SK-N-SH treated with all-trans-retinoic acid at 6 μM for 48 hours (cell line): ENCODE measurements at regions not wholly inside any gene's neighbourhood (a gene's known extent, or its start where the extent isn't known, plus 50 kb on each side); places are given as distances from the start of the nearest gene placed in this dataset.

ENCODE experiments used
- CSDC2 ChIP-seq: fragments of 250-450 bp; sonication (Bioruptor Pico); IDR thresholded peaks from 2 replicates; pipeline ENCODE4 v1.5.0; 2020; ENCODE audit warnings: mild to moderate bottlenecking, moderate library complexity
- ISL1 ChIP-seq: fragments of 250-450 bp; sonication (Bioruptor Pico); IDR thresholded peaks from 2 replicates; pipeline ENCODE4 v2.1.2; 2022; ENCODE audit warnings: mild to moderate bottlenecking, moderate library complexity
- PATZ1 ChIP-seq: fragments of 250-450 bp; sonication (Bioruptor Pico); IDR thresholded peaks from 2 replicates; pipeline ENCODE4 v1.8.0; 2020; ENCODE audit warnings: mild to moderate bottlenecking, moderate library complexity, borderline replicate concordance
- SNAI2 ChIP-seq: fragments of 250-450 bp; sonication (Bioruptor Pico); IDR thresholded peaks from 2 replicates; pipeline ENCODE4 v1.5.0; 2020; ENCODE audit warnings: mild to moderate bottlenecking, moderate library complexity
- TCF4 ChIP-seq: fragments of 250-450 bp; sonication (Bioruptor Pico); IDR thresholded peaks from 2 replicates; pipeline ENCODE4 v1.8.0; 2021; ENCODE audit warnings: mild to moderate bottlenecking, moderate library complexity, borderline replicate concordance
- ZC3H10 ChIP-seq: fragments of 250-450 bp; sonication (Bioruptor Pico); IDR thresholded peaks from 2 replicates; pipeline ENCODE4 v1.5.1; 2021; ENCODE audit warnings: mild to moderate bottlenecking, moderate library complexity
- ZFP30 ChIP-seq: fragments of 450-650 bp; formaldehyde crosslinking; IDR thresholded peaks from 2 replicates; pipeline ENCODE4 v1.5.0; 2022; ENCODE audit warnings: mild to moderate bottlenecking, moderate library complexity

GRCh38 chr20:39280875-39281274, 318.7 kb downstream of the DHX35 start:
- no peak for TF ChIP-seq TCF4 (CRISPR knock-in tag)
- no peak for TF ChIP-seq PATZ1 (CRISPR knock-in tag)
- no peak for TF ChIP-seq ZFP30 (CRISPR knock-in tag)
- TF ChIP-seq CSDC2, result no peak
- no peak for TF ChIP-seq ZC3H10 (CRISPR knock-in tag)
- no peak for TF ChIP-seq SNAI2 (CRISPR knock-in tag)
- no peak for TF ChIP-seq ISL1 (CRISPR knock-in tag)
